K562 (cell line): ENCODE measurements at regions not wholly inside any gene's neighbourhood (a gene's known extent, or its start where the extent isn't known, plus 50 kb on each side); places are given as distances from the start of the nearest gene placed in this dataset.

ENCODE experiments used
- ATAC-seq: fragments of 200-7000 bp; cut with Tn5 transposase; 3 replicates; pipeline ENCODE4 v1.9.1; 2020; ENCODE audit warnings: moderate library complexity
- BruUV-seq: library from RNA; stranded (reverse); fragments of 400-500 nt; replicated peaks from 2 replicates; lab custom pipeline; 2021; lab: Mats Ljungman, UMichigan
- CTCF ChIA-PET: fragments of 300-600 bp; formaldehyde crosslinking; extraction: SDS; loops from one replicate; lab custom pipeline; 2021; ENCODE audit warnings: low intra/inter-chr PET ratio; lab: Yijun Ruan, JAX
- POLR2A ChIA-PET: fragments of 300-600, 350-650 bp; sonication (Branson Sonifier 250); formaldehyde crosslinking; extraction: SDS; loops from one replicate; lab custom pipeline; 2021; ENCODE audit warnings: antibody characterized with exemption, inconsistent platforms; lab: Yijun Ruan, JAX
- DNase-seq, 4 experiments: peaks; one replicate each; pipeline versions ENCODE4 v3.0.0 to v3.0.0-alpha.2; 2011 to 2018; ENCODE audit warnings: low spot score in 3 of 4, mixed read lengths in 3 of 4; ENCODE audit errors: extremely low read depth in 1 of 4
- FAIRE-seq: peaks from 2 replicates; lab custom pipeline; 2011; peaks lifted over from hg19 to GRCh38; lab: Jason Lieb, UNC
- H2AFZ ChIP-seq: 2 replicates; pipeline ENCODE4 v1.6.0; 2011; ENCODE audit warnings: low read depth, low read length, control low read depth, inconsistent platforms
- H3K27ac ChIP-seq: fragments of 200-600 bp; 3 replicates; pipeline ENCODE4 v1.8.0; 2011; ENCODE audit warnings: low read depth, mild to moderate bottlenecking, control low read depth, inconsistent platforms, low read length, moderate library complexity, mixed read lengths; ENCODE audit errors: extremely low read depth
- H3K27me3 ChIP-seq, 2 experiments: fragments of 300-600 bp in 1 of 2; 2 replicates in 1 of 2; 3 replicates in 1 of 2; pipeline versions ENCODE4 v1.6.0 to v1.8.0; 2011; ENCODE audit warnings: inconsistent platforms in 2 of 2, low read length in 2 of 2, mild to moderate bottlenecking in 1 of 2, mixed read lengths in 1 of 2, moderate library complexity in 1 of 2; ENCODE audit not compliant: control insufficient read depth in 2 of 2, insufficient read depth in 2 of 2
- H3K36me3 ChIP-seq: fragments of 300-600 bp; 3 replicates; pipeline ENCODE4 v1.8.0; 2011; ENCODE audit warnings: mild to moderate bottlenecking, low read length, inconsistent platforms; ENCODE audit not compliant: control insufficient read depth, insufficient read depth
- H3K4me1 ChIP-seq, 2 experiments: fragments of 200-600 bp in 1 of 2; replicated peaks in 1 of 2; 2 replicates in 1 of 2; 3 replicates in 1 of 2; pipeline versions ENCODE4 v1.5.1 to v1.8.0; 2011; ENCODE audit warnings: inconsistent platforms in 2 of 2, low read length in 2 of 2, mild to moderate bottlenecking in 1 of 2, mixed read lengths in 1 of 2, moderate library complexity in 1 of 2; ENCODE audit not compliant: control insufficient read depth in 2 of 2, insufficient read depth in 2 of 2
- H3K4me2 ChIP-seq: 2 replicates; pipeline ENCODE4 v1.6.1; 2011; ENCODE audit warnings: low read length, control low read depth, inconsistent platforms, mixed read lengths; ENCODE audit not compliant: insufficient read depth
- H3K4me3 ChIP-seq: fragments of 200-600 bp; sonication (generic), shearing (Covaris generic); 2 replicates; pipeline ENCODE4 v1.5.1; 2016; ENCODE audit warnings: control low read depth, inconsistent platforms
- H3K79me2 ChIP-seq: fragments of 200-600 bp; 3 replicates; pipeline ENCODE4 v1.8.0; 2011; ENCODE audit warnings: low read length, inconsistent platforms; ENCODE audit not compliant: control insufficient read depth, insufficient read depth
- H3K9ac ChIP-seq, 2 experiments: 2 replicates each; pipeline versions ENCODE4 v1.6.0 to v1.6.1; 2011; ENCODE audit warnings: low read depth in 2 of 2, low read length in 2 of 2, control low read depth in 1 of 2, inconsistent platforms in 1 of 2, mild to moderate bottlenecking in 1 of 2, mixed read lengths in 1 of 2; ENCODE audit not compliant: insufficient read depth in 1 of 2
- H3K9me1 ChIP-seq: one replicate; pipeline ENCODE4 v1.6.0; 2011; ENCODE audit warnings: inconsistent platforms, mild to moderate bottlenecking, low read length, moderate library complexity; ENCODE audit not compliant: control insufficient read depth, insufficient read depth
- H3K9me3 ChIP-seq: replicated peaks from 2 replicates; pipeline ENCODE4 v1.5.1; 2011; ENCODE audit warnings: low read depth, low read length, inconsistent platforms; ENCODE audit not compliant: control insufficient read depth, insufficient read depth
- H4K20me1 ChIP-seq: replicated peaks from 2 replicates; pipeline ENCODE4 v1.6.1; 2011; ENCODE audit warnings: low read length, inconsistent platforms, mixed read lengths; ENCODE audit not compliant: control insufficient read depth, insufficient read depth
- BCL6 ChIP-seq: fragments of 250-450 bp; sonication (Bioruptor Pico); IDR thresholded peaks from 2 replicates; pipeline ENCODE4 v1.4.0; 2020
- CBX5 ChIP-seq: IDR thresholded peaks from 2 replicates; pipeline ENCODE4 v1.6.1; 2014; ENCODE audit warnings: low read depth, borderline replicate concordance
- CEBPG ChIP-seq, 3 experiments: fragments of 200-800 bp in 1 of 3; sonication (Bioruptor generic) in 1 of 3; sonication (generic) in 1 of 3; formaldehyde crosslinking in 1 of 3; IDR thresholded peaks in 2 of 3; conservative IDR thresholded peaks in 1 of 3; 2 replicates each; pipeline versions ENCODE4 v1.6.1 to v1.8.0; 2016 to 2022; ENCODE audit warnings: missing compliant biosample characterization in 2 of 3, missing genetic modification characterization in 2 of 3, mild to moderate bottlenecking in 1 of 3, missing genetic modification reagents in 1 of 3
- ELF1 ChIP-seq: fragments of 200-800 bp; sonication (Bioruptor generic); IDR thresholded peaks from 2 replicates; pipeline ENCODE4 v1.6.1; 2016; ENCODE audit warnings: missing genetic modification characterization, missing compliant biosample characterization
- ESRRB ChIP-seq: fragments of 250-450 bp; sonication (Bioruptor Pico); IDR thresholded peaks from 2 replicates; pipeline ENCODE4 v1.5.0; 2020; ENCODE audit warnings: mild to moderate bottlenecking, moderate library complexity, borderline replicate concordance
- HDAC8 ChIP-seq: fragments of 450-650 bp; IDR thresholded peaks from 2 replicates; pipeline ENCODE4 v1.6.1; 2016; ENCODE audit warnings: mild to moderate bottlenecking, missing genetic modification characterization, moderate library complexity, missing compliant biosample characterization
- LCOR ChIP-seq: sonication (generic); formaldehyde crosslinking; IDR thresholded peaks from 2 replicates; pipeline ENCODE4 v1.8.0; 2022; ENCODE audit warnings: mild to moderate bottlenecking, missing genetic modification reagents
- MXI1 ChIP-seq: IDR thresholded peaks from 2 replicates; pipeline ENCODE4 v1.6.1; 2011; ENCODE audit warnings: low read depth, mild to moderate bottlenecking, improper control_type of control experiment, low read length
- NFIC ChIP-seq: fragments of 450-650 bp; IDR thresholded peaks from 2 replicates; pipeline ENCODE4 v1.6.1; 2017; ENCODE audit warnings: mild to moderate bottlenecking, inconsistent platforms
- RFX1 ChIP-seq: fragments of 450-650 bp; IDR thresholded peaks from 2 replicates; pipeline ENCODE4 v1.6.1; 2016; ENCODE audit warnings: mild to moderate bottlenecking, moderate library complexity
- SMARCA4 ChIP-seq: fragments of 450-650 bp; IDR thresholded peaks from 2 replicates; pipeline ENCODE4 v1.6.1; 2016
- SMARCB1 ChIP-seq: IDR thresholded peaks from 2 replicates; pipeline ENCODE4 v1.6.1; 2011; ENCODE audit warnings: improper control_type of control experiment, low read depth; ENCODE audit not compliant: insufficient read length
- TRIM24 ChIP-seq, 2 experiments: fragments of 450-650 bp; IDR thresholded peaks; 2 replicates each; pipeline ENCODE4 v1.6.1; 2016
- ZBTB34 ChIP-seq: fragments of 250-450 bp; sonication (Bioruptor Pico); IDR thresholded peaks from 2 replicates; pipeline ENCODE4 v1.8.0; 2021; ENCODE audit warnings: mild to moderate bottlenecking, moderate library complexity
- ZNF217 ChIP-seq: sonication (generic); formaldehyde crosslinking; IDR thresholded peaks from 2 replicates; pipeline ENCODE4 v1.8.0; 2022; ENCODE audit warnings: mild to moderate bottlenecking, missing genetic modification reagents
- ZNF263 ChIP-seq: sonication (generic); formaldehyde crosslinking; IDR thresholded peaks from 2 replicates; pipeline ENCODE4 v1.8.0; 2022; ENCODE audit warnings: mild to moderate bottlenecking, missing genetic modification reagents, borderline replicate concordance
- ZNF655 ChIP-seq: fragments of 250-450 bp; sonication (Bioruptor Pico); IDR thresholded peaks from 2 replicates; pipeline ENCODE4 v1.5.0; 2021
- WGBS: fragments of 100-300 bp; shearing (Covaris generic); methylation state at CpG from one replicate; pipeline ENCODE4 v1.1.6; 2016; ENCODE audit warnings: low coverage, mixed read lengths; ENCODE audit not compliant: insufficient coverage; ENCODE audit errors: missing lambda C conversion rate; 5-methylcytosine and 5-hydroxymethylcytosine counted together
- in situ Hi-C: fragments of 300-500 bp; cut with MboI; formaldehyde crosslinking; loops from 4 replicates; pipeline ENCODE4 v1.15.0; 2018; ENCODE audit warnings: inconsistent platforms, mixed read lengths
- intact Hi-C: fragments of 100-400 bp; cut with micrococcal nuclease; formaldehyde crosslinking; loops from 2 replicates; pipeline ENCODE4 v1.14.2; 2022

- BruUV-seq = no TSS peak
- ATAC-seq = no peak
- CTCF ChIA-PET = no interaction called here
- H3K27ac ChIP-seq = no peak overlapping the region
- H3K9me3 ChIP-seq = peaks cover 1% of the 10 kb centered on the region; the same call in 1 of the 2 replicates
- POLR2A ChIA-PET = no interaction called here
- no peaks in the 10 kb centered on the region for H3K79me2 ChIP-seq
- H3K4me1 ChIP-seq = no peaks in the 10 kb centered on the region
- no peak overlapping the region for H3K4me2 ChIP-seq
- no peak overlapping the region for H2AFZ ChIP-seq
- 0 out of 2 replicates have a peak, but pooled peaks have one; percentile 11 for TF ChIP-seq RFX1
- no peak for TF ChIP-seq ESRRB (CRISPR knock-in tag)
- H3K36me3 ChIP-seq = no peaks in the 10 kb centered on the region
- no peak for FAIRE-seq
- no peaks in the 10 kb centered on the region for H3K27me3 ChIP-seq
- in situ Hi-C loops (no loop called here), intact Hi-C loops (no loop called here)
- no peak overlapping the region for H3K9ac ChIP-seq
- no peak overlapping the region for H3K4me3 ChIP-seq
- H4K20me1 ChIP-seq = no peaks in the 10 kb centered on the region
- WGBS = 2% methylated on average over 3 of the region's 3 CpGs
- H3K9me1 ChIP-seq = no peaks in the 10 kb centered on the region
- DNase-seq = no peak
Observed at GRCh38 chr18:40407909-40408308, 1547.1 kb upstream of the PIK3C3 start.

GRCh38 chr18:40404284-40404683 is 1550.8 kb upstream of the PIK3C3 start:
- no peak overlapping the region for H3K27ac ChIP-seq
- intact Hi-C loops (no loop called here), in situ Hi-C loops (no loop called here)
- WGBS = 8% methylated on average over 1 of the region's 1 CpG
- no peaks in the 10 kb centered on the region for H3K27me3 ChIP-seq
- H3K4me3 ChIP-seq = no peak overlapping the region
- no peaks in the 10 kb centered on the region for H3K79me2 ChIP-seq
- no TSS peak for BruUV-seq
- no peak for DNase-seq
- no peaks in the 10 kb centered on the region for H3K4me1 ChIP-seq
- POLR2A ChIA-PET = no interaction called here
- CTCF ChIA-PET = no interaction called here
- H4K20me1 ChIP-seq = no peaks in the 10 kb centered on the region
- FAIRE-seq = no peak
- no peaks in the 10 kb centered on the region for H3K9me1 ChIP-seq
- no peak for ATAC-seq
- no peak overlapping the region for H2AFZ ChIP-seq
- H3K9ac ChIP-seq = no peak overlapping the region
- no peak overlapping the region for H3K4me2 ChIP-seq
- H3K9me3 ChIP-seq = no peaks in the 10 kb centered on the region; the same call in 1 of the 2 replicates
- H3K36me3 ChIP-seq = no peaks in the 10 kb centered on the region
- TF ChIP-seq LCOR (CRISPR knock-in tag) (no peak), SMARCA4 (no peak), TRIM24 (IDR thresholded peaks at IDR 0.05) (no peak), ZNF655 (no peak), BCL6 (CRISPR knock-in tag) (no peak), ZNF263 (no peak), ZBTB34 (CRISPR knock-in tag) (no peak), ZNF217 (CRISPR knock-in tag) (no peak), CEBPG (CRISPR knock-in tag; IDR thresholded peaks at IDR 0.05) (no peak), CEBPG (tag; conservative IDR thresholded peaks at IDR 0.05 in 1 of 2, IDR thresholded peaks at IDR 0.05 in 1 of 2) (no peak), CBX5 (no peak), NFIC (no peak), SMARCB1 (no peak), MXI1 (no peak), HDAC8 (no peak), ELF1 (tag) (no peak)
